A549 (cell line): ENCODE measurements at regions not wholly inside any gene's neighbourhood (a gene's known extent, or its start where the extent isn't known, plus 50 kb on each side); places are given as distances from the start of the nearest gene placed in this dataset.

Experiments used
- ATAC-seq, 2 experiments: fragments of 200-7000 bp in 1 of 2; fragments of >200 bp in 1 of 2; cut with Nextera tagmentation in 1 of 2; cut with Tn5 transposase in 1 of 2; 3 replicates each; pipeline versions ENCODE4 v1.8.0 to v1.9.1; 2018 to 2020; ENCODE audit warnings: mild to moderate bottlenecking in 1 of 2, moderate library complexity in 1 of 2
- CTCF ChIA-PET: fragments of 300-600 bp; sonication (Branson Sonifier 250); formaldehyde crosslinking; extraction: SDS; loops from one replicate; lab custom pipeline; 2021; ENCODE audit warnings: antibody characterized with exemption, inconsistent platforms; lab: Yijun Ruan, JAX
- POLR2A ChIA-PET: fragments of 350-600 bp; formaldehyde crosslinking; extraction: SDS; loops from one replicate; lab custom pipeline; 2021; ENCODE audit warnings: antibody characterized with exemption, inconsistent platforms; lab: Yijun Ruan, JAX
- DNase-seq, 2 experiments: peaks; one replicate each; pipeline versions ENCODE4 v3.0.0 to v3.0.0-alpha.2; 2011 to 2016; ENCODE audit warnings: low read depth in 1 of 2, low spot score in 1 of 2
- FAIRE-seq: peaks from 2 replicates; lab custom pipeline; 2011; peaks lifted over from hg19 to GRCh38; lab: Jason Lieb, UNC
- H3K27ac ChIP-seq, 2 experiments: fragments of >200 bp; sonication (Bioruptor Twin); formaldehyde crosslinking; 3 replicates each; pipeline ENCODE4 v1.5.1; 2016 to 2017
- H3K4me1 ChIP-seq: fragments of >200 bp; sonication (Bioruptor Twin); formaldehyde crosslinking; 3 replicates; pipeline ENCODE4 v1.6.1; 2016
- H3K4me2 ChIP-seq: fragments of >200 bp; sonication (Bioruptor Twin); formaldehyde crosslinking; 3 replicates; pipeline ENCODE4 v1.6.1; 2016
- H3K4me3 ChIP-seq: fragments of >200 bp; sonication (Bioruptor Twin); formaldehyde crosslinking; 3 replicates; pipeline ENCODE4 v1.5.1; 2016
- H3K9me3 ChIP-seq: fragments of >200 bp; sonication (Bioruptor Twin); formaldehyde crosslinking; 3 replicates; pipeline ENCODE4 v1.6.1; 2016
- CEBPB ChIP-seq, 2 experiments: fragments of >200 bp in 1 of 2; sonication (Bioruptor Twin) in 1 of 2; formaldehyde crosslinking in 1 of 2; IDR thresholded peaks; 2 replicates each; pipeline ENCODE4 v1.6.1; 2012 to 2016
- CHD2 ChIP-seq: fragments of 150-350 bp; IDR thresholded peaks from 2 replicates; pipeline ENCODE4 v1.6.1; 2014; ENCODE audit warnings: low read length; ENCODE audit not compliant: partially characterized antibody
- EHF ChIP-seq: fragments of 250-450 bp; sonication (Bioruptor Pico); IDR thresholded peaks from 2 replicates; pipeline ENCODE4 v1.5.0; 2020; ENCODE audit warnings: mild to moderate bottlenecking
- ESRRA ChIP-seq: fragments of 150-350 bp; IDR thresholded peaks from 2 replicates; pipeline ENCODE4 v1.6.1; 2014; ENCODE audit warnings: mild to moderate bottlenecking, low read length, borderline replicate concordance
- FOSL2 ChIP-seq, 2 experiments: fragments of 450-650 bp in 1 of 2; fragments of >200 bp in 1 of 2; sonication (Bioruptor Twin) in 1 of 2; formaldehyde crosslinking; IDR thresholded peaks; 2 replicates each; pipeline versions ENCODE4 v1.5.0 to v1.6.1; 2016 to 2020; ENCODE audit warnings: mild to moderate bottlenecking in 1 of 2, moderate library complexity in 1 of 2
- HEYL ChIP-seq: fragments of 250-450 bp; sonication (Bioruptor Pico); IDR thresholded peaks from 2 replicates; pipeline ENCODE4 v1.8.0; 2021; ENCODE audit warnings: mild to moderate bottlenecking, moderate library complexity
- KDM1A ChIP-seq: fragments of 200-600 bp; sonication (generic); IDR thresholded peaks from 2 replicates; pipeline ENCODE4 v1.6.1; 2016; ENCODE audit warnings: low read depth, mild to moderate bottlenecking
- MAFK ChIP-seq: fragments of 450-650 bp; IDR thresholded peaks from 2 replicates; pipeline ENCODE4 v1.6.1; 2014; ENCODE audit not compliant: partially characterized antibody
- MYC ChIP-seq: IDR thresholded peaks from 2 replicates; pipeline ENCODE4 v1.6.1; 2012; ENCODE audit warnings: mild to moderate bottlenecking, inconsistent platforms, low read length, improper control_type of control experiment, borderline replicate concordance
- NFE2L2 ChIP-seq: fragments of 150-350 bp; conservative IDR thresholded peaks from 2 replicates; pipeline ENCODE4 v1.6.1; 2014; ENCODE audit warnings: low read length
- PHF8 ChIP-seq: fragments of 200-600 bp; sonication (generic); IDR thresholded peaks from 2 replicates; pipeline ENCODE4 v1.6.1; 2016; ENCODE audit warnings: low read depth, mild to moderate bottlenecking, antibody characterized with exemption, moderate library complexity, borderline replicate concordance
- POLR2AphosphoS2 ChIP-seq: conservative IDR thresholded peaks from 2 replicates; pipeline ENCODE4 v1.6.1; 2012; ENCODE audit warnings: low read length, improper control_type of control experiment, inconsistent platforms
- RAD21 ChIP-seq, 2 experiments: fragments of >200 bp in 1 of 2; sonication (Bioruptor Twin) in 1 of 2; formaldehyde crosslinking in 1 of 2; IDR thresholded peaks in 1 of 2; conservative IDR thresholded peaks in 1 of 2; 2 replicates in 1 of 2; 3 replicates in 1 of 2; pipeline ENCODE4 v1.6.1; 2012 to 2018; ENCODE audit warnings: inconsistent platforms in 1 of 2
- RARB ChIP-seq: fragments of 250-450 bp; sonication (Bioruptor Pico); IDR thresholded peaks from 2 replicates; pipeline ENCODE4 v1.8.0; 2021; ENCODE audit warnings: mild to moderate bottlenecking, moderate library complexity
- RFX5 ChIP-seq: fragments of 450-650 bp; IDR thresholded peaks from 2 replicates; pipeline ENCODE4 v1.7.1; 2014; ENCODE audit warnings: antibody characterized with exemption, mild to moderate bottlenecking, moderate library complexity
- RNF2 ChIP-seq: fragments of 200-600 bp; sonication (generic); IDR thresholded peaks from 2 replicates; pipeline ENCODE4 v1.6.1; 2016; ENCODE audit warnings: low read depth, mild to moderate bottlenecking, antibody characterized with exemption, moderate library complexity, borderline replicate concordance
- SMC3 ChIP-seq: fragments of >200 bp; sonication (Bioruptor Twin); formaldehyde crosslinking; IDR thresholded peaks from 3 replicates; pipeline ENCODE4 v1.6.1; 2018; ENCODE audit warnings: inconsistent platforms
- WGBS: methylation state at CpG from one replicate; pipeline ENCODE4 v1.1.6; 2017; ENCODE audit errors: missing lambda C conversion rate; 5-methylcytosine and 5-hydroxymethylcytosine counted together
- TF ChIP-seq, protein P1 (sequence below): fragments of >200 bp; sonication (Bioruptor Twin); formaldehyde crosslinking; IDR thresholded peaks from 2 replicates; pipeline ENCODE4 v1.6.1; 2016
- TF ChIP-seq, protein P2 (sequence below): fragments of >200 bp; sonication (Bioruptor Twin); formaldehyde crosslinking; IDR thresholded peaks from 3 replicates; pipeline ENCODE4 v1.5.1; 2016
- TF ChIP-seq, protein P3 (sequence below): IDR thresholded peaks from 2 replicates; pipeline ENCODE4 v1.6.1; 2012; ENCODE audit warnings: low read depth, borderline replicate concordance

DNA sequence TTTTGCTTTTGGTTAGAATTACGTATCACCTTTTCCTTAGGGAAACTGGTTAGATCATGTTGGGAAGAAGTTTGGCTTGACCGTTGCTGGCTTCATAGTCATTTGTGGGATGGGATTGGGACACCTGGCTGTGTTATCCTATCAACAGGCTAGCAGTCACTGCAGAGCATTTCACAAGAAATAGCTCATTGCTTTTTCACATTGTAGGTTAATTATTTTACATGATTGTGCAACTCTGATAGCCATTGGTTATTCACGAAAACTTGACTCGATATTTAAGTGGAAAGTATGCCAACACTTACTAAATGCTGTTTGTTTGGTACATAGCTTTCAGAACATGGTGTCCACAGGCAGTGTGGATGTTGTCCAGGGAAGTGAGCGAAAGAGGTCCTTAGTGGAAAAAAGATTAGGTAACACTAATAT, 89.4 kb downstream of the NKX2-1 start:
- no peaks in the 10 kb centered on the region for H3K4me1 ChIP-seq
- 14% methylated on average over 5 of the region's 5 CpGs for WGBS
- CTCF ChIA-PET, result no interaction called here
- no peak for DNase-seq
- H3K4me3 ChIP-seq, result no peak overlapping the region
- no peak overlapping the region for H3K4me2 ChIP-seq
- no peak overlapping the region for H3K27ac ChIP-seq
- no peak for FAIRE-seq
- ATAC-seq, result no peak
- no peaks in the 10 kb centered on the region for H3K9me3 ChIP-seq
- POLR2A ChIA-PET, result no interaction called here
- no peak for TF ChIP-seq RARB (CRISPR knock-in tag)
- TF ChIP-seq FOSL2 (IDR thresholded peaks at IDR 0.05), result no peak
- TF ChIP-seq FOSL2 (CRISPR knock-in tag; IDR thresholded peaks at IDR 0.05), result no peak
- TF ChIP-seq CEBPB (IDR thresholded peaks at IDR 0.05), result no peak
- no peak for TF ChIP-seq POLR2AphosphoS2
- TF ChIP-seq, protein P1, sequence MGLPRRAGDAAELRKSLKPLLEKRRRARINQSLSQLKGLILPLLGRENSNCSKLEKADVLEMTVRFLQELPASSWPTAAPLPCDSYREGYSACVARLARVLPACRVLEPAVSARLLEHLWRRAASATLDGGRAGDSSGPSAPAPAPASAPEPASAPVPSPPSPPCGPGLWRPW, result no peak
- no peak for TF ChIP-seq RNF2

DNA sequence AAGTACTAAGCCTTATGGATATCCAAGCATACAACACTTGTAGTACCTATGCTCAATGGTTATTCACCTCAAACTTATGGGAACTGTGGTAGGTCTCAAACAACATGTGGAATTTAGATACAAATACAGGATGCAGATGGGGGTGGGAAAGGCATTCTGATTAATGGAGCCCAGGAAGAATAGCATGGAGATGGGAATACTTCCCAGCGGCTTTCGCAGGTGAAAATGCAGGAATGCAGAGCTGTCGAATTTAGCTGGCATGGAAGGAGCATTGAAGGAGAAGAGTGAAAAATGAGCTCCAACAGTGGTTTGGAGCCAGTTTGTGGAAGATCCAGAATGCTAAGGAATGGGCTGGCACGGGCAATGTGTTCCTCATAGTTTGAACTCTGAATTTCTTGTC, 89.9 kb downstream of the NKX2-1 start:
- Histone ChIP-seq H3K9me3 (no peaks in the 10 kb centered on the region), H3K4me3 (no peak overlapping the region), H3K4me1 (no peaks in the 10 kb centered on the region), H3K27ac (no peak overlapping the region), H3K4me2 (no peak overlapping the region)
- ATAC-seq (no peak), FAIRE-seq (no peak), DNase-seq (no peak)
- 61% methylated on average over 4 of the region's 4 CpGs for WGBS
- CTCF ChIA-PET, result no interaction called here
- no peak for TF ChIP-seq ESRRA
- TF ChIP-seq PHF8, result no peak
- TF ChIP-seq EHF (CRISPR knock-in tag), result no peak
- TF ChIP-seq, protein P2, sequence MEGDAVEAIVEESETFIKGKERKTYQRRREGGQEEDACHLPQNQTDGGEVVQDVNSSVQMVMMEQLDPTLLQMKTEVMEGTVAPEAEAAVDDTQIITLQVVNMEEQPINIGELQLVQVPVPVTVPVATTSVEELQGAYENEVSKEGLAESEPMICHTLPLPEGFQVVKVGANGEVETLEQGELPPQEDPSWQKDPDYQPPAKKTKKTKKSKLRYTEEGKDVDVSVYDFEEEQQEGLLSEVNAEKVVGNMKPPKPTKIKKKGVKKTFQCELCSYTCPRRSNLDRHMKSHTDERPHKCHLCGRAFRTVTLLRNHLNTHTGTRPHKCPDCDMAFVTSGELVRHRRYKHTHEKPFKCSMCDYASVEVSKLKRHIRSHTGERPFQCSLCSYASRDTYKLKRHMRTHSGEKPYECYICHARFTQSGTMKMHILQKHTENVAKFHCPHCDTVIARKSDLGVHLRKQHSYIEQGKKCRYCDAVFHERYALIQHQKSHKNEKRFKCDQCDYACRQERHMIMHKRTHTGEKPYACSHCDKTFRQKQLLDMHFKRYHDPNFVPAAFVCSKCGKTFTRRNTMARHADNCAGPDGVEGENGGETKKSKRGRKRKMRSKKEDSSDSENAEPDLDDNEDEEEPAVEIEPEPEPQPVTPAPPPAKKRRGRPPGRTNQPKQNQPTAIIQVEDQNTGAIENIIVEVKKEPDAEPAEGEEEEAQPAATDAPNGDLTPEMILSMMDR, result no peak
- no peak for TF ChIP-seq HEYL
- no peak for TF ChIP-seq SMC3
- TF ChIP-seq, protein P3, sequence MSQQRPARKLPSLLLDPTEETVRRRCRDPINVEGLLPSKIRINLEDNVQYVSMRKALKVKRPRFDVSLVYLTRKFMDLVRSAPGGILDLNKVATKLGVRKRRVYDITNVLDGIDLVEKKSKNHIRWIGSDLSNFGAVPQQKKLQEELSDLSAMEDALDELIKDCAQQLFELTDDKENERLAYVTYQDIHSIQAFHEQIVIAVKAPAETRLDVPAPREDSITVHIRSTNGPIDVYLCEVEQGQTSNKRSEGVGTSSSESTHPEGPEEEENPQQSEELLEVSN, result no peak
- no peak for TF ChIP-seq KDM1A
- TF ChIP-seq RFX5, result no peak
- TF ChIP-seq RAD21 (conservative IDR thresholded peaks at IDR 0.05 in 1 of 2, IDR thresholded peaks at IDR 0.05 in 1 of 2), result no peak
- no peak for TF ChIP-seq CHD2
- TF ChIP-seq NFE2L2, result no peak
- POLR2A ChIA-PET, result no interaction called here

DNA sequence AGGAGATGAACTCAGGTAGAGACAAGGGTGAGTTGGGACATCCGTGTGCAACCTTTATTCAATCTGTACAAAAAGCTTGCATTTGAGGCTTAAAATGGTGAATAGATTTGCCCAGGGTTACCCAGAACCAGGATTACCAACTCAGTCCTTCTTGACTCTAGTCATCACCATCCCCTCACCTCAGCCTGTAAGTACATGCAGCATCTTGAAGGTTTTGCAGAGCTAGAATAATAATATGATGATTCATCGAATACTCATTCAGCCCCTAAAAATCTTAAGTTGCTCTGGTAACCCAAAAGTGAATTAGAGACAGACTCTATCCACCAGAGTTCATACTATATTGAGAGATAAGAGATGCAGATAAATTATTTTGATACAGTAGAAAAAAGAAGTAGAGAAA, 90.3 kb downstream of the NKX2-1 start:
- no peak overlapping the region for H3K4me3 ChIP-seq
- no peak overlapping the region for H3K4me2 ChIP-seq
- no peak overlapping the region for H3K27ac ChIP-seq
- TF ChIP-seq PHF8 (no peak), MYC (no peak), MAFK (peak; percentile 59), NFE2L2 (no peak)
- TF ChIP-seq, all 56 proteins: peak for 1
- ChIA-PET POLR2A (no interaction called here), CTCF (interaction anchor here (0.7 kb wide), 1 partner anchor 27 kb away, joined by 3 read pairs; no protein-coding TSS in a partner anchor)
- no peak for DNase-seq
- Histone ChIP-seq H3K9me3 (no peaks in the 10 kb centered on the region), H3K4me1 (no peaks in the 10 kb centered on the region)
- WGBS, result 30% methylated on average over 2 of the region's 2 CpGs
- no peak for FAIRE-seq
- ATAC-seq, result no peak
